Adrenal gland (tissue), 9 donors: ENCODE measurements at regions not wholly inside any gene's neighbourhood (a gene's known extent, or its start where the extent isn't known, plus 50 kb on each side); places are given as distances from the start of the nearest gene placed in this dataset.
A peak's percentile ranks its signal among the peaks of the same experiment; 100 is the strongest.

Source experiments
- DNase-seq, 7 donors: peaks; one replicate each; pipeline ENCODE4 v3.0.0-alpha.2; 2019 to 2020
- H3K27ac ChIP-seq, 5 donors: fragments of 200-600 bp; sonication (generic) in 4 of 5; 1 replicate in 3 of 5; 2 replicates in 2 of 5; pipeline versions ENCODE4 v1.5.1 to v1.8.0; 2016 to 2020; ENCODE audit warnings: mild to moderate bottlenecking in 1 of 5
- H3K27me3 ChIP-seq: fragments of 200-600 bp; 2 replicates; pipeline ENCODE4 v1.8.0; 2021
- H3K36me3 ChIP-seq, 2 donors: fragments of 200-600 bp; replicated peaks in 1 of 2; 1 replicate in 1 of 2; 2 replicates in 1 of 2; pipeline versions ENCODE4 v1.5.1 to v1.8.0; 2018 to 2022
- H3K4me1 ChIP-seq, 2 donors: fragments of 200-600 bp; replicated peaks in 1 of 2; 1 replicate in 1 of 2; 2 replicates in 1 of 2; pipeline versions ENCODE4 v1.5.1 to v1.8.0; 2018 to 2021
- H3K4me3 ChIP-seq, 4 donors: fragments of 200-600 bp; sonication (generic) in 3 of 4; one replicate each; pipeline ENCODE4 v1.5.1; 2016 to 2018
- H3K9me3 ChIP-seq, 3 donors: fragments of 200-600 bp; sonication (generic) in 1 of 3; replicated peaks in 1 of 3; 1 replicate in 2 of 3; 2 replicates in 1 of 3; pipeline versions ENCODE4 v1.5.1 to v1.8.0; 2016 to 2021
- POLR2A ChIP-seq, 2 donors: fragments of 450-650 bp; IDR thresholded peaks; one replicate each; pipeline ENCODE4 v1.6.1; 2017; ENCODE audit warnings: antibody characterized with exemption in 2 of 2, mild to moderate bottlenecking in 2 of 2, moderate library complexity in 1 of 2
- WGBS, 4 donors: extraction: QIAGEN DNeasy Blood & Tissue Kit in 2 of 4; methylation state at CpG; one replicate each; pipeline versions ENCODE4 v1.1.5 to v1.1.7; 2013 to 2017; 5-methylcytosine and 5-hydroxymethylcytosine counted together
- intact Hi-C, 2 donors: fragments of 100-400 bp; cut with DNase I; formaldehyde crosslinking; loops; one replicate each; pipeline versions ENCODE4 v1.14.1 to v1.15.0; 2022 to 2023
- TF ChIP-seq, protein P1 (sequence below), 6 experiments: fragments of 450-650 bp in 4 of 6; fragments of 200-600 bp in 2 of 6; sonication (generic) in 1 of 6; IDR thresholded peaks; 1 replicate in 5 of 6; 2 replicates in 1 of 6; pipeline versions ENCODE4 v1.5.1 to v1.8.0; 2016 to 2021; ENCODE audit warnings: antibody characterized with exemption in 6 of 6, mild to moderate bottlenecking in 2 of 6, moderate library complexity in 1 of 6
- donor health status: healthy with polysubstance abuse.
- donor health status: Bipolar disorder and iron deficiency.
- donor health status: DM: yes; HTN: yes; CAD: no.
- donor health status: DM: no; HTN: no; CAD: no.
- donor health status: DM: no; HTN: no; CAD: no.

DNA sequence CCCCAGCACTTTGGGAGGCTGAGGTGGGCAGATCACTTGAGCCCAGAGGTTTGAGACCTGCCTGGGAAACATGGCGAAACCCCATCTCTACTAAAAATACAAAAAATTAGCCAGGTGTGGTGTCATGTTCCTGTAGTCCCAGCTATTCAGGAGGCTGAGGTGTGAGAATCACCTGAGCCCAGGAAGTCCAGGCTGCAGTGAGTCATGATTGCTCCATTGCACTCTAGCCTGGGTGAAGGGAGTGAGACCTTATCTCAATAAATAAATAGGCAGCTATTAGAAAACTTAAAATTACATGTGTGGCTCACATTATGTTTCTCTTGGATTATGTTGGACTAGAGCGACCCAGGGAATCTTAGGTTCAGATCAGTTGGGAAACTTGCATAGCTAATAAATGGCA, 69.7 kb downstream of the RPLP1 start:
- DNase-seq, result no peak
- Histone ChIP-seq H3K4me1 (no peaks in the 10 kb centered on the region), H3K27me3 (no peaks in the 10 kb centered on the region), H3K36me3 (no peaks in the 10 kb centered on the region), H3K9me3 (no peaks in the 10 kb centered on the region), H3K27ac (no peak overlapping the region), H3K4me3 (no peak overlapping the region)
- WGBS, 4 donors, result 89 to 96% (median 95%) methylated on average over 2 of the region's 2 CpGs
- TF ChIP-seq POLR2A (IDR thresholded peaks at IDR 0.05), result no peak
- TF ChIP-seq, protein P1, sequence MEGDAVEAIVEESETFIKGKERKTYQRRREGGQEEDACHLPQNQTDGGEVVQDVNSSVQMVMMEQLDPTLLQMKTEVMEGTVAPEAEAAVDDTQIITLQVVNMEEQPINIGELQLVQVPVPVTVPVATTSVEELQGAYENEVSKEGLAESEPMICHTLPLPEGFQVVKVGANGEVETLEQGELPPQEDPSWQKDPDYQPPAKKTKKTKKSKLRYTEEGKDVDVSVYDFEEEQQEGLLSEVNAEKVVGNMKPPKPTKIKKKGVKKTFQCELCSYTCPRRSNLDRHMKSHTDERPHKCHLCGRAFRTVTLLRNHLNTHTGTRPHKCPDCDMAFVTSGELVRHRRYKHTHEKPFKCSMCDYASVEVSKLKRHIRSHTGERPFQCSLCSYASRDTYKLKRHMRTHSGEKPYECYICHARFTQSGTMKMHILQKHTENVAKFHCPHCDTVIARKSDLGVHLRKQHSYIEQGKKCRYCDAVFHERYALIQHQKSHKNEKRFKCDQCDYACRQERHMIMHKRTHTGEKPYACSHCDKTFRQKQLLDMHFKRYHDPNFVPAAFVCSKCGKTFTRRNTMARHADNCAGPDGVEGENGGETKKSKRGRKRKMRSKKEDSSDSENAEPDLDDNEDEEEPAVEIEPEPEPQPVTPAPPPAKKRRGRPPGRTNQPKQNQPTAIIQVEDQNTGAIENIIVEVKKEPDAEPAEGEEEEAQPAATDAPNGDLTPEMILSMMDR (IDR thresholded peaks at IDR 0.05), result no peak
- intact Hi-C loops, result no loop called here

DNA sequence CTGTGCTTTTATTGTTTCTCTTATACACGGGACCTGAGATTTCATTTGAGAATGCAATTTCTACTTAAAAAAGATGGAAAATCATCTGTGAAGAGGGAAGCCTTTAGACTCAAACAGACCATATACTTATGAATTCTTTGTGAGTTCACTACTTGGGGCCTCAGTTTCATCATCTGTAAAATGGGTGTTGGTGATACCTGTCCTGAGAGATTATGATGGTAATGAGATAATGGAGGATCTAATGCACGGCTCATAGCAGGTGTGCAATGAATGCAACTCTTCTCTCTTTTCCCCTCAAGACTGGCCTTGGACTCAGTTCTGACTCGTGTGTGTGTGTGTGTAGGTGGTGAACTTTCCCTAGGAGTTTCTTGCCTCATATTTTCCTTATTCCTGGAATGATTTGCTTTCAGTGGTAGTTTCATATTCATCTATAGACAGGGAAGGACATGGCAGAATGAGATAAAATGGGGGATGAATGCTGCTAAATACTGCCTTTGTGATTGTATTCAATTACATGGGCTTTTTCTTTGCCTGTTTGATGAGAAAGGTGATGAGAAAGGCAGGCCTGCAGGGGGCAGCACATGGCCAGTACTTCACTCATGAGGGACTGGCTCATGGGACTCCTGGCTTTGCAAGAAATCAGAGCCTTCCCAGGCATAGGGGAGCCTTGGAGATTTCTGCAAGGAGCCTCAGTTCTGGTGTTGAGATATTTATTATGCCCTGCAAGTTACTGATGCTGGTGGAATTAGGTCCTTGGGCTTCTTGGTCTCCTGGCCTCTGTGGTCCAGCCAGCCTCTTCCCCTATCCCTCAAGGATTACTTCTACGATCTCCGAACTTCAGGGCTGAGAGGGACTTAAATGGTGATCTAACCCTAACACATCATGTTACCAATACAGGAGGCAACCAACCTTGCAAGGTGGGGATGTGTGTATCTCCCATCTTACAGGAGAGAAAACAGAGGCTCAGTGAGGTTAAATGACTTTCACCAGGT, 70.7 kb downstream of the RPLP1 start:
- Histone ChIP-seq H3K4me3 (no peak overlapping the region), H3K27ac (no peak overlapping the region), H3K27me3 (no peaks in the 10 kb centered on the region), H3K36me3 (no peaks in the 10 kb centered on the region), H3K9me3 (no peaks in the 10 kb centered on the region), H3K4me1 (no peaks in the 10 kb centered on the region)
- intact Hi-C loops, result no loop called here
- TF ChIP-seq, protein P1 (IDR thresholded peaks at IDR 0.05), result peak; percentile 50 to 69 (median 56)
- TF ChIP-seq POLR2A (IDR thresholded peaks at IDR 0.05), result no peak
- WGBS, 4 donors, result 58 to 75% (median 68%) methylated on average over 5 of the region's 5 CpGs
- peak; percentile 59 to 84 (median 74) for DNase-seq

DNA sequence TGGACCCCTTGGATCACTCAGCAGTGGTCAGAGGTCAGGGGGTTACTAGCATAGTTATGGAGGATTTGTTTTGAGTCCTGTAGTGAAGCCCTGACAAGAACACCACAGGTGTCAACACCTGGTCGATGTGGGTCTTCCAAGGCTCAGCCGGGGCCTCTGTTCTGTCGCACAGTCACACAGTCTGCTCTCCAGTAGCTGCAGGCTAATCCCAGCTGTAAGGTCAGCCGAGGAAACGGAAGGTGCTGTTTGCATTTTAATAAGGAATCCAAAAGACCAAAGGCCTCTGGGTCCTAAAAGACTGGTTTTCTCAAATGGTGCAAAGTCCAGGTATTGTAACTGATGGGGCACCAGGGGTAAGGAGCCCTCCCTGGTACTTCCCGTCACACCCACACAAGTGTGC, 71.7 kb downstream of the RPLP1 start:
- H3K4me3 ChIP-seq, result no peak overlapping the region
- WGBS, 4 donors, result 74 to 83% (median 77%) methylated on average over 6 of the region's 6 CpGs
- H3K36me3 ChIP-seq, result no peaks in the 10 kb centered on the region
- H3K27ac ChIP-seq, result no peak overlapping the region
- intact Hi-C loops, result no loop called here
- H3K9me3 ChIP-seq, result no peaks in the 10 kb centered on the region
- no peak for TF ChIP-seq POLR2A (IDR thresholded peaks at IDR 0.05)
- TF ChIP-seq, protein P1 (IDR thresholded peaks at IDR 0.05), result no peak
- H3K4me1 ChIP-seq, result no peaks in the 10 kb centered on the region
- no peak for DNase-seq
- H3K27me3 ChIP-seq, result no peaks in the 10 kb centered on the region

DNA sequence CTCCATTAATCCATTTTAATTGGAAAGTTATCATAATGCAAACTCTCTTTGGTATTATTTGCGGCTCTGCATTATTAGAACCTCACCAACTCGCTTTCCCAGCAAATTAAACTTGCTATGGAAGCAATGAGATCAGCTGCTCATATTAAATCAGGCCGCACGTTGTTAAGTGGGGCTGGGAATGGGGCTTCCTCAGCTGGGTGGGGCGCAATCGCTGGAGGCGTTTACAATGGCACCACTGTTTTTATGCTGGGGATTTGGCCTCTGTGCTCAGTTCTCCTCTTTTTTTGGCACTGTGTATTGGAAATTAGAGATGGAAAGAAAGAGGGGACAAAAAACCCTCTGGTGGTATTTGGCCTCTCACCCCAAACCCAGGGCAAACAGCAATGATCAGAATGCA, 72.2 kb downstream of the RPLP1 start:
- WGBS, 4 donors, result 86 to 88% (median 87%) methylated on average over 7 of the region's 7 CpGs
- no peaks in the 10 kb centered on the region for H3K9me3 ChIP-seq
- H3K27ac ChIP-seq, result no peak overlapping the region
- intact Hi-C loops, result no loop called here
- no peaks in the 10 kb centered on the region for H3K36me3 ChIP-seq
- DNase-seq, result no peak
- no peaks in the 10 kb centered on the region for H3K27me3 ChIP-seq
- TF ChIP-seq, protein P1 (IDR thresholded peaks at IDR 0.05), result no peak
- no peak for TF ChIP-seq POLR2A (IDR thresholded peaks at IDR 0.05)
- H3K4me1 ChIP-seq, result no peaks in the 10 kb centered on the region
- no peak overlapping the region for H3K4me3 ChIP-seq
